CD4-positive, alpha-beta T cell (primary cell): ENCODE measurements at regions not wholly inside any gene's neighbourhood (a gene's known extent, or its start where the extent isn't known, plus 50 kb on each side); places are given as distances from the start of the nearest gene placed in this dataset.
"Not testable (repeated sequence)": the region's sequence is repeated elsewhere in the genome, so short reads cannot be mapped to it uniquely, and the experiment has no call there.

Source experiments
- ATAC-seq: fragments of 200-7000 bp; cut with Tn5 transposase; one replicate; pipeline ENCODE4 v1.10.0; 2022; ENCODE audit warnings: mild to moderate bottlenecking; ENCODE audit not compliant: poor library complexity
- CTCF ChIA-PET: fragments of 350-600 bp; sonication (Branson Sonifier 250); formaldehyde crosslinking; loops from one replicate; lab custom pipeline; 2021; ENCODE audit warnings: antibody characterized with exemption, inconsistent platforms; lab: Charles Lee
- POLR2A ChIA-PET: fragments of 350-600 bp; sonication (Branson Sonifier 250); formaldehyde crosslinking; loops from one replicate; lab custom pipeline; 2021; ENCODE audit warnings: antibody characterized with exemption, inconsistent platforms; lab: Charles Lee
- DNase-seq, 14 experiments: peaks; one replicate each; pipeline ENCODE4 v3.0.0-alpha.2; 2013 to 2020; ENCODE audit warnings: mixed read lengths in 2 of 14
- H3K27ac ChIP-seq, 2 donors: one replicate each; pipeline versions ENCODE4 v1.5.1 to v1.7.0; 2013; ENCODE audit warnings: low read length in 2 of 2, low read depth in 1 of 2, mild to moderate bottlenecking in 1 of 2
- H3K27me3 ChIP-seq, 2 experiments: 1 replicate in 1 of 2; 2 replicates in 1 of 2; pipeline versions ENCODE4 v1.6.1 to v1.7.0; 2013; ENCODE audit warnings: low read length in 2 of 2, control low read depth in 1 of 2, mild to moderate bottlenecking in 1 of 2, moderate library complexity in 1 of 2; ENCODE audit not compliant: insufficient read depth in 2 of 2, control insufficient read depth in 1 of 2
- H3K36me3 ChIP-seq: one replicate; pipeline ENCODE4 v1.6.1; 2013; ENCODE audit warnings: low read length, control low read depth; ENCODE audit not compliant: insufficient read depth
- H3K4me1 ChIP-seq: one replicate; pipeline ENCODE4 v1.6.1; 2013; ENCODE audit warnings: low read length, control low read depth; ENCODE audit not compliant: insufficient read depth
- H3K4me3 ChIP-seq: one replicate; pipeline ENCODE4 v1.5.1; 2013; ENCODE audit warnings: mild to moderate bottlenecking, low read length, moderate library complexity
- H3K9me3 ChIP-seq, 2 experiments: 1 replicate in 1 of 2; 2 replicates in 1 of 2; pipeline versions ENCODE4 v1.6.1 to v1.7.0; 2013; ENCODE audit warnings: low read length in 2 of 2, mild to moderate bottlenecking in 2 of 2, control low read depth in 1 of 2, moderate library complexity in 1 of 2; ENCODE audit not compliant: control insufficient read depth in 1 of 2, insufficient read depth in 1 of 2
- H3K27ac Mint-ChIP-seq: one replicate; pipeline ENCODE4 v1.8.0; 2020; ENCODE audit warnings: mixed read lengths
- H3K27me3 Mint-ChIP-seq: one replicate; pipeline ENCODE4 v1.8.0; 2021; ENCODE audit warnings: mixed read lengths
- H3K36me3 Mint-ChIP-seq: one replicate; pipeline ENCODE4 v1.8.0; 2021; ENCODE audit warnings: low read depth, mixed read lengths
- H3K4me1 Mint-ChIP-seq: one replicate; pipeline ENCODE4 v1.8.0; 2021; ENCODE audit warnings: low read depth, mixed read lengths
- H3K4me3 Mint-ChIP-seq: one replicate; pipeline ENCODE4 v1.8.0; 2020; ENCODE audit warnings: mild to moderate bottlenecking, mixed read lengths
- H3K9me3 Mint-ChIP-seq: one replicate; pipeline ENCODE4 v1.8.0; 2020; ENCODE audit warnings: mixed read lengths
- CTCF ChIP-seq: fragments of 200-600 bp; IDR thresholded peaks from one replicate; pipeline ENCODE4 v1.8.0; 2022; ENCODE audit warnings: antibody characterized with exemption, mild to moderate bottlenecking
- intact Hi-C, 2 experiments: fragments of 100-400 bp; cut with DNase I in 1 of 2; cut with micrococcal nuclease in 1 of 2; formaldehyde crosslinking; loops; one replicate each; pipeline versions ENCODE4 v1.15.1 to v1.9.0; 2023 to 2025; cut with DNase I, micrococcal nuclease

GRCh38 chr3:68523330-68523729 is 409.0 kb downstream of the TAFA4 start:
- ATAC-seq (no peak), DNase-seq (no peak)
- intact Hi-C loops: no loop called here
- ChIA-PET POLR2A (no interaction called here), CTCF (no interaction called here)
- no peaks in the 10 kb centered on the region for H3K4me1 Mint-ChIP-seq
- H3K36me3 ChIP-seq: no peaks in the 10 kb centered on the region
- H3K4me3 Mint-ChIP-seq: no peak overlapping the region
- H3K27me3 Mint-ChIP-seq: no peaks in the 10 kb centered on the region
- H3K9me3 ChIP-seq: no peaks in the 10 kb centered on the region
- no peak for TF ChIP-seq CTCF
- no peaks in the 10 kb centered on the region for H3K4me1 ChIP-seq
- H3K27me3 ChIP-seq: no peaks in the 10 kb centered on the region
- H3K9me3 Mint-ChIP-seq: no peaks in the 10 kb centered on the region
- no peak overlapping the region for H3K27ac ChIP-seq
- no peak overlapping the region for H3K27ac Mint-ChIP-seq
- H3K4me3 ChIP-seq: no peak overlapping the region
- H3K36me3 Mint-ChIP-seq: no peaks in the 10 kb centered on the region

GRCh38 chr3:68515237-68515636 is 417.1 kb downstream of the TAFA4 start:
- CTCF ChIA-PET: interaction anchor here (1.6 kb wide), 1 partner anchor 18 kb away, joined by 3 read pairs; no protein-coding TSS in a partner anchor
- Mint-ChIP-seq H3K4me1 (no peaks in the 10 kb centered on the region), H3K27ac (no peak overlapping the region), H3K4me3 (no peak overlapping the region), H3K36me3 (no peaks in the 10 kb centered on the region), H3K27me3 (no peaks in the 10 kb centered on the region), H3K9me3 (no peaks in the 10 kb centered on the region)
- Histone ChIP-seq H3K4me1 (no peaks in the 10 kb centered on the region), H3K27ac (no peak overlapping the region), H3K4me3 (no peak overlapping the region), H3K36me3 (no peaks in the 10 kb centered on the region), H3K27me3 (no peaks in the 10 kb centered on the region), H3K9me3 (no peaks in the 10 kb centered on the region)
- DNase-seq: no peak
- POLR2A ChIA-PET: no interaction called here
- no peak for TF ChIP-seq CTCF
- no peak for ATAC-seq
- intact Hi-C loops: no loop called here

- Mint-ChIP-seq H3K4me3 (no peak overlapping the region), H3K36me3 (no peaks in the 10 kb centered on the region), H3K27ac (no peak overlapping the region), H3K27me3 (no peaks in the 10 kb centered on the region), H3K4me1 (no peaks in the 10 kb centered on the region), H3K9me3 (peaks cover 6% of the 10 kb centered on the region)
- Histone ChIP-seq H3K27me3 (no peaks in the 10 kb centered on the region), H3K4me1 (no peaks in the 10 kb centered on the region), H3K36me3 (no peaks in the 10 kb centered on the region), H3K27ac (no peak overlapping the region), H3K4me3 (no peak overlapping the region), H3K9me3 (no peaks in the 10 kb centered on the region)
- ChIA-PET POLR2A (no interaction called here), CTCF (no interaction called here)
- intact Hi-C loops: no loop called here
- DNase-seq (no peak), ATAC-seq (no peak)
- no peak for TF ChIP-seq CTCF
Observed at GRCh38 chr3:68504201-68504600, 428.1 kb downstream of the TAFA4 start.

- H3K4me3 Mint-ChIP-seq, POLR2A ChIA-PET, H3K4me3 ChIP-seq, H3K36me3 ChIP-seq, CTCF ChIA-PET, H3K4me1 ChIP-seq, H3K27me3 Mint-ChIP-seq, H3K27me3 ChIP-seq, H3K9me3 Mint-ChIP-seq, H3K9me3 ChIP-seq, DNase-seq, H3K27ac ChIP-seq, H3K4me1 Mint-ChIP-seq, intact Hi-C loops, ATAC-seq, H3K27ac Mint-ChIP-seq, H3K36me3 Mint-ChIP-seq: not testable (repeated sequence)
Observed at GRCh38 chr3:68485845-68486244, 446.5 kb downstream of the TAFA4 start.
